Naive thymus-derived CD4-positive, alpha-beta T cell (primary cell): ENCODE measurements at regions not wholly inside any gene's neighbourhood (a gene's known extent, or its start where the extent isn't known, plus 50 kb on each side); places are given as distances from the start of the nearest gene placed in this dataset.

Source experiments
- ATAC-seq: fragments of 150-1000 bp; cut with Tn5 transposase; 2 replicates; pipeline ENCODE4 v1.10.0; 2021; ENCODE audit warnings: mild to moderate bottlenecking, moderate library complexity
- CTCF ChIA-PET: fragments of 350-600 bp; sonication (Branson Sonifier 250); formaldehyde crosslinking; loops from one replicate; lab custom pipeline; 2021; ENCODE audit warnings: antibody characterized with exemption; lab: Charles Lee
- POLR2A ChIA-PET: fragments of 350-600 bp; sonication (Branson Sonifier 250); formaldehyde crosslinking; loops from one replicate; lab custom pipeline; 2021; ENCODE audit warnings: antibody characterized with exemption, inconsistent platforms; lab: Charles Lee
- DNase-seq, 9 donors: peaks; one replicate each; pipeline versions ENCODE4 v3.0.0 to v3.0.0-alpha.2; 2020 to 2022; ENCODE audit warnings: mixed read lengths in 1 of 9
- H3K27ac ChIP-seq: one replicate; pipeline ENCODE4 v1.7.0; 2013; ENCODE audit warnings: mild to moderate bottlenecking, low read depth, low read length, moderate library complexity
- H3K27me3 ChIP-seq, 2 donors: one replicate each; pipeline ENCODE4 v1.7.0; 2013; ENCODE audit warnings: low read length in 2 of 2, mild to moderate bottlenecking in 2 of 2, moderate library complexity in 2 of 2; ENCODE audit not compliant: control insufficient read depth in 2 of 2, insufficient read depth in 2 of 2
- H3K36me3 ChIP-seq, 3 experiments: 1 replicate in 2 of 3; 2 replicates in 1 of 3; pipeline ENCODE4 v1.7.0; 2013; ENCODE audit warnings: low read length in 3 of 3, mild to moderate bottlenecking in 3 of 3, moderate library complexity in 1 of 3; ENCODE audit not compliant: insufficient read depth in 3 of 3, control insufficient read depth in 2 of 3
- H3K4me1 ChIP-seq, 2 donors: one replicate each; pipeline ENCODE4 v1.7.0; 2013; ENCODE audit warnings: low read length in 2 of 2, mild to moderate bottlenecking in 2 of 2, moderate library complexity in 1 of 2; ENCODE audit not compliant: control insufficient read depth in 2 of 2, insufficient read depth in 2 of 2
- H3K4me3 ChIP-seq: 2 replicates; pipeline ENCODE4 v1.7.0; 2013; ENCODE audit warnings: mild to moderate bottlenecking, low read length
- H3K9me3 ChIP-seq, 3 experiments: 1 replicate in 2 of 3; 2 replicates in 1 of 3; pipeline ENCODE4 v1.7.0; 2013; ENCODE audit warnings: low read length in 3 of 3; ENCODE audit not compliant: control insufficient read depth in 2 of 3
- H3K27ac Mint-ChIP-seq, 9 donors: one replicate each; pipeline ENCODE4 v1.8.0; 2020 to 2022; ENCODE audit warnings: mixed read lengths in 9 of 9, mild to moderate bottlenecking in 8 of 9, moderate library complexity in 5 of 9, inconsistent platforms in 2 of 9
- H3K27me3 Mint-ChIP-seq, 5 donors: one replicate each; pipeline ENCODE4 v1.8.0; 2021 to 2022; ENCODE audit warnings: mixed read lengths in 5 of 5, mild to moderate bottlenecking in 1 of 5
- H3K36me3 Mint-ChIP-seq, 5 donors: one replicate each; pipeline ENCODE4 v1.8.0; 2020 to 2022; ENCODE audit warnings: mixed read lengths in 5 of 5, mild to moderate bottlenecking in 3 of 5, inconsistent platforms in 1 of 5
- H3K4me1 Mint-ChIP-seq, 7 donors: one replicate each; pipeline ENCODE4 v1.8.0; 2020 to 2022; ENCODE audit warnings: mixed read lengths in 7 of 7, mild to moderate bottlenecking in 3 of 7, inconsistent platforms in 1 of 7
- H3K4me3 Mint-ChIP-seq, 10 donors: one replicate each; pipeline ENCODE4 v1.8.0; 2020 to 2022; ENCODE audit warnings: mild to moderate bottlenecking in 10 of 10, mixed read lengths in 10 of 10, moderate library complexity in 6 of 10, inconsistent platforms in 2 of 10
- H3K9me3 Mint-ChIP-seq, 11 donors: one replicate each; pipeline ENCODE4 v1.8.0; 2020 to 2022; ENCODE audit warnings: mixed read lengths in 11 of 11, mild to moderate bottlenecking in 4 of 11, inconsistent platforms in 1 of 11, moderate library complexity in 1 of 11
- intact Hi-C, 2 donors: fragments of 100-400 bp; cut with micrococcal nuclease; formaldehyde crosslinking; loops; one replicate each; pipeline ENCODE4 v1.15.1; 2023

GRCh38 chr20:7505152-7505834 lies 435.0 kb downstream of the HAO1 start:
- Mint-ChIP-seq H3K36me3 (no peaks in the 10 kb centered on the region), H3K27ac (no peak overlapping the region), H3K27me3 (no peaks in the 10 kb centered on the region), H3K4me3 (no peak overlapping the region), H3K4me1 (no peaks in the 10 kb centered on the region), H3K9me3 (peaks cover 0 to 8% (median 0%) of the 10 kb centered on the region in 11 donors)
- ChIA-PET CTCF (no interaction called here), POLR2A (no interaction called here)
- Histone ChIP-seq H3K27me3 (no peaks in the 10 kb centered on the region), H3K9me3 (no peaks in the 10 kb centered on the region), H3K36me3 (no peaks in the 10 kb centered on the region), H3K4me3 (no peak overlapping the region), H3K27ac (no peak overlapping the region), H3K4me1 (no peaks in the 10 kb centered on the region)
- DNase-seq (no peak), ATAC-seq (no peak)
- intact Hi-C loops = no loop called here

- ChIA-PET POLR2A (no interaction called here), CTCF (no interaction called here)
- peaks cover 0 to 8% (median 0%) of the 10 kb centered on the region in 11 donors for H3K9me3 Mint-ChIP-seq
- H3K4me1 Mint-ChIP-seq = no peaks in the 10 kb centered on the region
- no peaks in the 10 kb centered on the region for H3K27me3 ChIP-seq
- no peaks in the 10 kb centered on the region for H3K9me3 ChIP-seq
- H3K36me3 Mint-ChIP-seq = no peaks in the 10 kb centered on the region
- DNase-seq (no peak), ATAC-seq (no peak)
- no peaks in the 10 kb centered on the region for H3K36me3 ChIP-seq
- H3K27ac ChIP-seq = no peak overlapping the region
- H3K27me3 Mint-ChIP-seq = no peaks in the 10 kb centered on the region
- no peak overlapping the region for H3K27ac Mint-ChIP-seq
- intact Hi-C loops = no loop called here
- H3K4me3 Mint-ChIP-seq = no peak overlapping the region
- H3K4me1 ChIP-seq = no peaks in the 10 kb centered on the region
- no peak overlapping the region for H3K4me3 ChIP-seq
These were observed 434.4 kb downstream of the HAO1 start for GRCh38 chr20:7505835-7506221.

DNA sequence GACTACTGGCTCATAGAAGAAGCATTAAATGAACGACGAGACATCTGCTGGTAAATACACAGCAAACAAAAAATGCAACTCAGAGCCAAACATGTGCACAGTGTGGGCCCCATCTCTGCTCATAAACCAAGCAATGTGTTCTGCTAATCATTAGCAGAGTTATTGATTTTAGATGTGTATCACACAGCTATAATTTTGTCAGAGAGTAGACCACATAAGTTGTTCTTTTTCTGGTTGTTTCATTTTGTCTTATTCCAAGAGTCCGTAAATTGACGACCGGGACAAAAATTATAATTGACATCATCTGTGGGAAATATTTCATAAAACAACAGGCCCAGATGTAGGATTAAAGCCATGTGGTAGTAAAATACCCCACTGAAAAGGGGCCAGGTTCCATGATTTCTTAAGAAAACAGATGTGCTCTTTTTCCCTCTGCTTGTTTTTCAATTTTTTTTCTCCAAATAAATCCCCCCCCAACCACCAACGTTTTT lies 423.6 kb downstream of the HAO1 start:
- no peak overlapping the region for H3K27ac Mint-ChIP-seq
- H3K36me3 Mint-ChIP-seq = no peaks in the 10 kb centered on the region
- no peaks in the 10 kb centered on the region for H3K27me3 Mint-ChIP-seq
- Histone ChIP-seq H3K27me3 (no peaks in the 10 kb centered on the region), H3K27ac (no peak overlapping the region), H3K4me1 (no peaks in the 10 kb centered on the region), H3K4me3 (no peak overlapping the region), H3K36me3 (no peaks in the 10 kb centered on the region), H3K9me3 (no peaks in the 10 kb centered on the region)
- H3K9me3 Mint-ChIP-seq = peaks cover 0 to 17% (median 4%) of the 10 kb centered on the region in 11 donors
- intact Hi-C loops = no loop called here
- no peak for ATAC-seq
- POLR2A ChIA-PET = no interaction called here
- peaks cover 0 to 1% (median 0%) of the 10 kb centered on the region in 7 donors for H3K4me1 Mint-ChIP-seq
- no peak overlapping the region for H3K4me3 Mint-ChIP-seq
- no peak for DNase-seq
- CTCF ChIA-PET = no interaction called here

DNA sequence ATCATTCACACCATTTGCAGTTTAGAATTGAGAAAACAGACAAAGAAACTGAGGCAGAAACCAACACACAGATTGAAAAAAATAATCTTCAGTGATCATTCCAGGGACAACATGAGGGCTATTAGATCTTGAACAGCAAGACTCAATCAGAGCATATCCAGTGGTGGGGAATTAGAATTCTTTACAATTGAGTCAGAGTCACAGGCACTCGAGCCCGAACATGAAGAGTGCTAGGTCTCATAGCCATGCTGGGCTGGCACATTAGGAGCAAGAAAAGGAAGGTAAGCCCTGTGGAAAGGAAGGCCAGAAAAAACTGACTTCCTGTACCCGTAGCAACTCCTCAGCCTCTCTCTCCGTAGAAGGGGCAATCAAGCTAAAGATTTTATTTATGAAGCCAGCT lies 419.9 kb downstream of the HAO1 start:
- H3K9me3 ChIP-seq = no peaks in the 10 kb centered on the region
- H3K27me3 Mint-ChIP-seq = no peaks in the 10 kb centered on the region
- no peak overlapping the region for H3K4me3 Mint-ChIP-seq
- no peak overlapping the region for H3K27ac ChIP-seq
- no peaks in the 10 kb centered on the region for H3K4me1 Mint-ChIP-seq
- ATAC-seq = no peak
- intact Hi-C loops = no loop called here
- no peak for DNase-seq
- H3K27me3 ChIP-seq = no peaks in the 10 kb centered on the region
- H3K4me3 ChIP-seq = no peak overlapping the region
- H3K27ac Mint-ChIP-seq = no peak overlapping the region
- POLR2A ChIA-PET = no interaction called here
- H3K36me3 ChIP-seq = no peaks in the 10 kb centered on the region
- no peaks in the 10 kb centered on the region for H3K4me1 ChIP-seq
- peaks cover 0 to 12% (median 2%) of the 10 kb centered on the region in 11 donors for H3K9me3 Mint-ChIP-seq
- H3K36me3 Mint-ChIP-seq = no peaks in the 10 kb centered on the region
- CTCF ChIA-PET = no interaction called here

GRCh38 chr20:7523288-7523687 lies 417.0 kb downstream of the HAO1 start:
- Mint-ChIP-seq H3K27ac (no peak overlapping the region), H3K27me3 (no peaks in the 10 kb centered on the region), H3K36me3 (no peaks in the 10 kb centered on the region), H3K9me3 (peaks cover 4 to 12% (median 7%) of the 10 kb centered on the region in 11 donors), H3K4me1 (no peaks in the 10 kb centered on the region), H3K4me3 (no peak overlapping the region)
- Histone ChIP-seq H3K36me3 (no peaks in the 10 kb centered on the region), H3K9me3 (no peaks in the 10 kb centered on the region), H3K27me3 (no peaks in the 10 kb centered on the region), H3K4me1 (no peaks in the 10 kb centered on the region), H3K4me3 (no peak overlapping the region), H3K27ac (no peak overlapping the region)
- intact Hi-C loops = no loop called here
- DNase-seq (no peak), ATAC-seq (no peak)
- ChIA-PET POLR2A (no interaction called here), CTCF (no interaction called here)

- POLR2A ChIA-PET = no interaction called here
These were observed 400.2 kb downstream of the HAO1 start for GRCh38 chr20:7540018-7540417.

DNA sequence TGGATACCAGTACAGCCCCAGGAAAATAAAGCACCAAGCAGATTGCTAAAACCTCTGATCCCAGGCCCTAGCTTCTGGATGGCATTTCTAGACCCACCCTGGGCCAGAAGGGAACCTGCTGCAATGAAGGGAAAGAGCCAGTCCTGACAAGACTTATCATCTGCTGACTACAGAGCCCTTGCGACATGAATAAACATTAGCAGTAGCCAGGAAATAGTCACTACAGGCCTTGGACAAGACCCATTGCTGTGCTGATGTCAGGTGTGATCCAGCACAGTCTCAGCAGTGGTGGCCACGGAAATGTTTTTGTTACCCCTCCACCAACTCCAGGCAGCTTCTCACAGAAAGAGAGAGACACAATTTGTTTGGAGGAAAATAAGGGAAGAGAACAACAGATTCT lies 399.3 kb downstream of the HAO1 start:
- ChIA-PET POLR2A (no interaction called here), CTCF (no interaction called here)
- intact Hi-C loops = no loop called here
- Histone ChIP-seq H3K27ac (no peak overlapping the region), H3K9me3 (no peaks in the 10 kb centered on the region), H3K4me3 (no peak overlapping the region), H3K27me3 (no peaks in the 10 kb centered on the region), H3K36me3 (no peaks in the 10 kb centered on the region), H3K4me1 (no peaks in the 10 kb centered on the region)
- no peaks in the 10 kb centered on the region for H3K4me1 Mint-ChIP-seq
- ATAC-seq = no peak
- DNase-seq = no peak
- no peak overlapping the region for H3K4me3 Mint-ChIP-seq
- H3K36me3 Mint-ChIP-seq = no peaks in the 10 kb centered on the region
- H3K27ac Mint-ChIP-seq = no peak overlapping the region
- H3K27me3 Mint-ChIP-seq = no peaks in the 10 kb centered on the region
- peaks cover 0 to 33% (median 6%) of the 10 kb centered on the region in 11 donors for H3K9me3 Mint-ChIP-seq

More at GRCh38 chr20:7540018-7540417, 400.2 kb downstream of the HAO1 start:
- Mint-ChIP-seq H3K9me3 (peaks cover 0 to 33% (median 4%) of the 10 kb centered on the region in 11 donors), H3K27me3 (no peaks in the 10 kb centered on the region), H3K4me3 (no peak overlapping the region), H3K36me3 (no peaks in the 10 kb centered on the region), H3K4me1 (no peaks in the 10 kb centered on the region), H3K27ac (no peak overlapping the region)
- no peaks in the 10 kb centered on the region for H3K4me1 ChIP-seq
- no peak for ATAC-seq
- H3K27ac ChIP-seq = no peak overlapping the region
- no peaks in the 10 kb centered on the region for H3K27me3 ChIP-seq
- no peak for DNase-seq
- no peaks in the 10 kb centered on the region for H3K36me3 ChIP-seq
- no peak overlapping the region for H3K4me3 ChIP-seq
- H3K9me3 ChIP-seq = no peaks in the 10 kb centered on the region
- CTCF ChIA-PET = no interaction called here
- intact Hi-C loops = no loop called here
